Non-pigmented ciliary epithelial cell (primary cell): ENCODE measurements at regions not wholly inside any gene's neighbourhood (a gene's known extent, or its start where the extent isn't known, plus 50 kb on each side); places are given as distances from the start of the nearest gene placed in this dataset.
"Not testable (repeated sequence)": the region's sequence is repeated elsewhere in the genome, so short reads cannot be mapped to it uniquely, and the experiment has no call there.

Experiments
- DNase-seq: peaks from one replicate; pipeline ENCODE4 v3.0.0-alpha.2; 2010; ENCODE audit warnings: low read depth

GRCh38 chr4:84110040-84110439 is 389.1 kb downstream of the NKX6-1 start:
- no peak for DNase-seq

GRCh38 chr4:84101653-84102625 is 397.2 kb downstream of the NKX6-1 start:
- not testable (repeated sequence) for DNase-seq

- DNase-seq, result no peak
These were observed 399.0 kb downstream of the NKX6-1 start for GRCh38 chr4:84100071-84100470.

- DNase-seq, result no peak
These were observed 399.5 kb downstream of the NKX6-1 start for GRCh38 chr4:84099599-84099998.

- DNase-seq, result no peak
These were observed 407.8 kb downstream of the NKX6-1 start for GRCh38 chr4:84091266-84091665.

GRCh38 chr4:84089652-84090437 is 409.2 kb downstream of the NKX6-1 start:
- no peak for DNase-seq

- DNase-seq, result no peak
These were observed 413.1 kb downstream of the NKX6-1 start for GRCh38 chr4:84085986-84086385.

- DNase-seq, result no peak
These were observed 428.8 kb downstream of the NKX6-1 start for GRCh38 chr4:84070289-84070688.

- DNase-seq, result no peak
These were observed 435.5 kb downstream of the NKX6-1 start for GRCh38 chr4:84063619-84064018.

- DNase-seq, result no peak
These were observed 440.9 kb downstream of the NKX6-1 start for GRCh38 chr4:84058201-84058600.

- DNase-seq, result no peak
These were observed 447.5 kb downstream of the NKX6-1 start for GRCh38 chr4:84051639-84052038.

- DNase-seq, result no peak
These were observed 448.0 kb downstream of the NKX6-1 start for GRCh38 chr4:84051089-84051488.

GRCh38 chr4:84050015-84050414 is 449.1 kb downstream of the NKX6-1 start:
- DNase-seq, result no peak

GRCh38 chr4:84046551-84046950 is 452.5 kb downstream of the NKX6-1 start:
- no peak for DNase-seq

GRCh38 chr4:84041426-84041825 is 457.7 kb downstream of the NKX6-1 start:
- no peak for DNase-seq

GRCh38 chr4:84035568-84035967 is 463.5 kb downstream of the NKX6-1 start:
- no peak for DNase-seq

- DNase-seq, result no peak
These were observed 466.7 kb downstream of the NKX6-1 start for GRCh38 chr4:84032372-84032771.

- no peak for DNase-seq
These were observed 467.7 kb downstream of the NKX6-1 start for GRCh38 chr4:84031401-84031800.

GRCh38 chr4:84028340-84028739 is 470.8 kb downstream of the NKX6-1 start:
- DNase-seq, result no peak

GRCh38 chr4:84024405-84024804 is 474.7 kb downstream of the NKX6-1 start:
- no peak for DNase-seq

- DNase-seq, result no peak
These were observed 476.5 kb downstream of the NKX6-1 start for GRCh38 chr4:84022564-84022963.

GRCh38 chr4:84019626-84020025 is 479.5 kb downstream of the NKX6-1 start:
- no peak for DNase-seq

- no peak for DNase-seq
These were observed 467.1 kb downstream of the GPAT3 start for GRCh38 chr4:84003046-84003445.
